CD4-positive, alpha-beta memory T cell (primary cell): ENCODE measurements at regions not wholly inside any gene's neighbourhood (a gene's known extent, or its start where the extent isn't known, plus 50 kb on each side); places are given as distances from the start of the nearest gene placed in this dataset.
A peak's percentile ranks its signal among the peaks of the same experiment; 100 is the strongest.

ENCODE experiments used
- CTCF ChIA-PET: fragments of 350-600 bp; sonication (Branson Sonifier 250); formaldehyde crosslinking; loops from one replicate; lab custom pipeline; 2021; ENCODE audit warnings: inconsistent platforms; ENCODE audit not compliant: partially characterized antibody; lab: Charles Lee
- POLR2A ChIA-PET: fragments of 350-600 bp; sonication (Branson Sonifier 250); formaldehyde crosslinking; loops from one replicate; lab custom pipeline; 2021; ENCODE audit not compliant: partially characterized antibody; lab: Charles Lee
- DNase-seq, 5 donors: peaks; one replicate each; pipeline versions ENCODE4 v3.0.0 to v3.0.0-alpha.2; 2020 to 2022; ENCODE audit warnings: mixed read lengths in 1 of 5
- H3K27ac ChIP-seq: one replicate; pipeline ENCODE4 v1.7.0; 2013; ENCODE audit warnings: low read depth, low read length
- H3K27me3 ChIP-seq: 2 replicates; pipeline ENCODE4 v1.7.0; 2013; ENCODE audit warnings: mild to moderate bottlenecking, low read length, moderate library complexity; ENCODE audit not compliant: insufficient read depth
- H3K36me3 ChIP-seq: 2 replicates; pipeline ENCODE4 v1.7.0; 2013; ENCODE audit warnings: mild to moderate bottlenecking, low read length, moderate library complexity; ENCODE audit not compliant: insufficient read depth
- H3K4me1 ChIP-seq: 2 replicates; pipeline ENCODE4 v1.7.0; 2013; ENCODE audit warnings: mild to moderate bottlenecking, low read length, moderate library complexity; ENCODE audit not compliant: insufficient read depth
- H3K4me3 ChIP-seq, 2 donors: one replicate each; pipeline ENCODE4 v1.7.0; 2013; ENCODE audit warnings: low read length in 2 of 2, mild to moderate bottlenecking in 1 of 2
- H3K9me3 ChIP-seq, 2 donors: one replicate each; pipeline ENCODE4 v1.7.0; 2013; ENCODE audit warnings: low read length in 2 of 2, control low read depth in 1 of 2; ENCODE audit not compliant: control insufficient read depth in 1 of 2
- H3K27ac Mint-ChIP-seq, 7 donors: one replicate each; pipeline ENCODE4 v1.8.0; 2020 to 2021; ENCODE audit warnings: mixed read lengths in 7 of 7, mild to moderate bottlenecking in 6 of 7, inconsistent platforms in 3 of 7, moderate library complexity in 3 of 7
- H3K27me3 Mint-ChIP-seq, 2 donors: one replicate each; pipeline ENCODE4 v1.8.0; 2020 to 2021; ENCODE audit warnings: mixed read lengths in 2 of 2
- H3K36me3 Mint-ChIP-seq, 2 donors: one replicate each; pipeline ENCODE4 v1.8.0; 2020 to 2021; ENCODE audit warnings: mixed read lengths in 2 of 2, inconsistent platforms in 1 of 2, mild to moderate bottlenecking in 1 of 2
- H3K4me1 Mint-ChIP-seq, 4 donors: one replicate each; pipeline ENCODE4 v1.8.0; 2020 to 2021; ENCODE audit warnings: mixed read lengths in 4 of 4, mild to moderate bottlenecking in 1 of 4
- H3K4me3 Mint-ChIP-seq, 8 donors: one replicate each; pipeline ENCODE4 v1.8.0; 2020 to 2021; ENCODE audit warnings: mixed read lengths in 8 of 8, mild to moderate bottlenecking in 7 of 8, moderate library complexity in 6 of 8, inconsistent platforms in 3 of 8
- H3K9me3 Mint-ChIP-seq, 8 donors: one replicate each; pipeline ENCODE4 v1.8.0; 2020 to 2021; ENCODE audit warnings: mixed read lengths in 8 of 8, mild to moderate bottlenecking in 5 of 8, inconsistent platforms in 3 of 8, moderate library complexity in 1 of 8
- intact Hi-C: fragments of 100-400 bp; cut with micrococcal nuclease; formaldehyde crosslinking; loops from one replicate; pipeline ENCODE4 v1.15.1; 2023

DNA sequence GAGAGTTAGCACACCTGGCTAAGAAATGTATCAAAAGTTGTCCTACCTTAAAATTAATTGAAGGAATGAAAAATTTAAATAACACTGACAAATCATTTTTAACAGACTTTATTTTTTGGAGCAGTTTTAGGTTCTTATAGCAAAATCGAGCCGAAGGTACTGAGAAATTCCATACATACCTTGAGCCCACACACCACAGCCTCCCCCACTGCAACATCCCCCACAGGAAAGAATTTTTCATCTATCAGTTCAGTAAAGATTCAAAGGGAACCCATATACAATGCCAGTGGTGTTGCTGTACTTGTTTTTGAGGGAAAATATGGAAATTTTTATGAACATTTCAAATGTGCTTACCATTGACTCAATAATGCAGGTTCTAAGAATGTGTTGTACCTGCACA, 169.8 kb upstream of the HS6ST1 start:
- Histone ChIP-seq H3K4me3 (no peak overlapping the region), H3K27ac (no peak overlapping the region), H3K4me1 (no peaks in the 10 kb centered on the region), H3K9me3 (no peaks in the 10 kb centered on the region), H3K27me3 (no peaks in the 10 kb centered on the region), H3K36me3 (no peaks in the 10 kb centered on the region)
- peaks cover 0 to 4% (median 0%) of the 10 kb centered on the region in 8 donors for H3K9me3 Mint-ChIP-seq
- H3K27ac Mint-ChIP-seq = no peak overlapping the region
- no peak overlapping the region for H3K4me3 Mint-ChIP-seq
- no peaks in the 10 kb centered on the region for H3K36me3 Mint-ChIP-seq
- no peaks in the 10 kb centered on the region for H3K4me1 Mint-ChIP-seq
- ChIA-PET POLR2A (no interaction called here), CTCF (no interaction called here)
- intact Hi-C loops = no loop called here
- DNase-seq = no peak
- H3K27me3 Mint-ChIP-seq = peaks cover 0 to 6% of the 10 kb centered on the region in 2 donors

DNA sequence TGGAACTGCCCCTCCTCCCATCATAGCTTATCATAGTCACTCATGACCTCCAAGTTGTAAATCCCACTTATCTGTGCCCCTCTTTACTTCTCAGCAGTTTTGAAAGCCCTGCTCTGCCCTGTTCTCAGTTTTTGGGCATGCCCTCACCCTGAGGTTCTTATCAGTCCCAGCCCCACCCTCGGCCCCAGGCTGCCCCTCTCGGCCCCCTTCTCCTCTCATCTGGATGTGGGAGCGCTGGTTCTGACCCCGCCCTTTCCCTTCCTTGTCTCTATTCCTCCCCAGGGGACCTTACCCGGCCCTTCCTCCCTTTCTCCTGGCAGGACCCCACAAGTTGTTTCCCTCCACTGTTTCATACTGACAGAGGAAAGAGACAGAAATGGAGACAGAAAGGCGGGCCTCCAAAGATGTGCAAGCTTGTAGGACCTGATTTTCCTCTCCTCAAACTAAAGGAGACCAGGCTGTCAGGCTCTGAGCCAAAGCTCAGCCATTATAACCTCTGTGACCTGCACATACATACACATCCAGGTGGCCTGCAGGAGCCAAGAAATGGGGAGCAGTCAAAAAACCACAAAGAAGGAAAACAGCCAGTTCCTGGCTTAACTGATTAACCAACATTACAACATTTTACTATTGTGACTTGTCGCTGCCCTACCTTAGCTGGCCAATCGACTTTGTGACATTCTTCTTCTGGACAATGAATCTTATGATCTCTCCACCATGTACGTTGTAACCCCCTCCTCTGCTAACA, 171.0 kb upstream of the HS6ST1 start:
- DNase-seq = no peak
- H3K27ac Mint-ChIP-seq = peak overlapping the region in 1 of 7 donors; percentile 25
- CTCF ChIA-PET = no interaction called here
- no peak overlapping the region for H3K4me3 Mint-ChIP-seq
- Histone ChIP-seq H3K27me3 (no peaks in the 10 kb centered on the region), H3K27ac (no peak overlapping the region), H3K4me3 (no peak overlapping the region), H3K9me3 (no peaks in the 10 kb centered on the region), H3K36me3 (no peaks in the 10 kb centered on the region), H3K4me1 (no peaks in the 10 kb centered on the region)
- H3K9me3 Mint-ChIP-seq = peaks cover 0 to 4% (median under 1%) of the 10 kb centered on the region in 8 donors
- intact Hi-C loops = no loop called here
- H3K36me3 Mint-ChIP-seq = no peaks in the 10 kb centered on the region
- H3K4me1 Mint-ChIP-seq = no peaks in the 10 kb centered on the region
- POLR2A ChIA-PET = no interaction called here
- peaks cover 0 to 6% of the 10 kb centered on the region in 2 donors for H3K27me3 Mint-ChIP-seq

DNA sequence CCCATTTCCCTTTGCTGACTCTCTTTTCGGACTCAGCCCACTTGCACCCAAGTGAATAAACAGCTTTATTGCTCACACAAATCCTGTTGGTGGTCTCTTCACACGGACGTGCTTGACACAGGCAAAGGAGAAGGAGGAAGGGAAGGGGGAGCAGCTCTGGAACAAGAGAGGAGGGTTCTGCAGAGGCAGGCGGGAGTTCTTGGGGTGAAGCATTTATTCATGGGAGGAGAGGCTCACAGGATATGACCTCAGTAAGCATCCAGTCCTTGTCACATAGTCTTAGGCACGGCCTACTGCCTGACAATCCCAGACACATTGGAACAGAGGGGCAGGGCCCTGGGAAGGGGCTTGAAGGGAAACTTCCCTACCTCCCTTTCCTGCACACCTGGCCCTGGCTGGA, 171.7 kb upstream of the HS6ST1 start:
- Histone ChIP-seq H3K9me3 (no peaks in the 10 kb centered on the region), H3K36me3 (no peaks in the 10 kb centered on the region), H3K27ac (no peak overlapping the region), H3K27me3 (no peaks in the 10 kb centered on the region), H3K4me3 (no peak overlapping the region), H3K4me1 (no peaks in the 10 kb centered on the region)
- Mint-ChIP-seq H3K27me3 (peaks cover 0 to 6% of the 10 kb centered on the region in 2 donors), H3K9me3 (peaks cover 0 to 4% (median under 1%) of the 10 kb centered on the region in 8 donors), H3K36me3 (no peaks in the 10 kb centered on the region), H3K27ac (no peak overlapping the region), H3K4me3 (no peak overlapping the region), H3K4me1 (no peaks in the 10 kb centered on the region)
- POLR2A ChIA-PET = no interaction called here
- CTCF ChIA-PET = no interaction called here
- intact Hi-C loops = no loop called here
- DNase-seq = no peak

DNA sequence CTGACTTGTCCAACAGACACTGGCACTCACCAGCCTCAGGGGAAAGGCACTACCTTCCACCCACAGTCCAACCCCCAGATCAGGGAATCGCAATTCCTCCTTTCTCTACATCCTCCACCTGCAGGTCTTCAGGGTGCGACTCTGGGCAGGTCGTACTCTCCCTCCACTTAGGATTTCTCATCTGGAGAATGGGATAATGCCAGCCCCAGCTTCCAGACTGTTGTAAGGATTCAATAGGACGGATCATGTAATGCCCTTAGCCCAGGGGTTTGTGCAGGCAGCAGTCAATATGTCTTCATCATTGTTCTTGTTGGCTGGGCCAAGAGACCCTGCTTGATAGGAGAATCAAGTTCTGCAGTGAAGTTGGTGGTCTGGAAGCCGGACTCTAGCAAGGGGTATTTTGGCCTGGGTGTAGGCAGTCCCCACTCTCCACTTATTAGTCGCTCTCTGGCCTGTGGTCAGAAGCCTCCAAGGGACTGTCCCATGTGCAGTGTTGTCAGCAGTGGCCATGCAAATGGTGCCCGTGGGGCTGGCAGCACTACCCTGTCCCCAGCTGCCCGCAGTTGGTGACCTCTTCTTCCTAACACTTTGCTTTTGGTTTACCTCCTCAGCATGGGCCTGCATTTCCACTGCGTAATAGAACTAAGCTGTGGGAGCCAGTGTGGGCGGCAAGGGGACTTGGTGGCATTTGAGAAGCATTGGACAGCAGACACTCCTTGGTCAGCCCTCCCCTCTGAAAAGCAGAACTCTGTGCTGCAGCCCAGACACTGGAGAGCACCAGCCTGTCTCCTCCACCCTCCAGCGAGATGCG, 172.4 kb upstream of the HS6ST1 start:
- ChIA-PET CTCF (no interaction called here), POLR2A (no interaction called here)
- Histone ChIP-seq H3K36me3 (no peaks in the 10 kb centered on the region), H3K27me3 (no peaks in the 10 kb centered on the region), H3K4me1 (no peaks in the 10 kb centered on the region), H3K9me3 (no peaks in the 10 kb centered on the region), H3K27ac (no peak overlapping the region), H3K4me3 (no peak overlapping the region)
- peaks cover 0 to 4% (median under 1%) of the 10 kb centered on the region in 8 donors for H3K9me3 Mint-ChIP-seq
- no peaks in the 10 kb centered on the region for H3K4me1 Mint-ChIP-seq
- no peak overlapping the region for H3K27ac Mint-ChIP-seq
- no peaks in the 10 kb centered on the region for H3K36me3 Mint-ChIP-seq
- no peak for DNase-seq
- intact Hi-C loops = no loop called here
- H3K4me3 Mint-ChIP-seq = no peak overlapping the region
- peaks cover 0 to 6% of the 10 kb centered on the region in 2 donors for H3K27me3 Mint-ChIP-seq

DNA sequence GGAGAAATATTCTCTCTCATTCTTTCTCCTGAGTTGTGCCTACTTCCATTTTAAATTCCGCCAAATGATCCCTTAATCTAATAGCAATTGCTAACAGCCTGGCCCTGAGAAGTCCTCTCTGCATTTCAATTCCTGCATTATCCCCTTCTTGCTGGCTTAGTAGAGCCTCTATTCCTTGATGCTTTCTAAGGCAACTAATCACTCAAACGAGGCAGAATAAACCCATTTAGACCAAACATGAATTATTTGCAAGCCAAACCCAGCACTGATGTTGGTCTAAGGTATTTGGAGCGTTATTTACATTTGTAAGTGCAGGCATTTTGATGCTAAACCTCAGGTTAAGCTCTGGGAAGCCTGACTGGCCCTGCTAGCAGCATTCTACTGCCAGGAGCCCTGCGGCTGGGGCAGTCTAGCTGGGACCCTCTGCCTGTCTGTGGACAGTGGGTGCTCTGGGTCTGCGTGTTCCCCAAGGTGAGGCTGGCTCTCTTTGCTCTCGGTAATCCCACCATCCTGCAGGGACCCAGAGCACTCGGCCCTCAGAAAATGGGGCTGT, 173.1 kb upstream of the HS6ST1 start:
- Histone ChIP-seq H3K9me3 (no peaks in the 10 kb centered on the region), H3K4me1 (no peaks in the 10 kb centered on the region), H3K4me3 (no peak overlapping the region), H3K36me3 (no peaks in the 10 kb centered on the region), H3K27me3 (no peaks in the 10 kb centered on the region), H3K27ac (no peak overlapping the region)
- intact Hi-C loops = no loop called here
- no peak overlapping the region for H3K27ac Mint-ChIP-seq
- H3K36me3 Mint-ChIP-seq = no peaks in the 10 kb centered on the region
- H3K27me3 Mint-ChIP-seq = peaks cover 0 to 6% of the 10 kb centered on the region in 2 donors
- no peak overlapping the region for H3K4me3 Mint-ChIP-seq
- ChIA-PET POLR2A (no interaction called here), CTCF (no interaction called here)
- H3K9me3 Mint-ChIP-seq = peaks cover 0 to 4% (median under 1%) of the 10 kb centered on the region in 8 donors
- no peak for DNase-seq
- no peaks in the 10 kb centered on the region for H3K4me1 Mint-ChIP-seq

DNA sequence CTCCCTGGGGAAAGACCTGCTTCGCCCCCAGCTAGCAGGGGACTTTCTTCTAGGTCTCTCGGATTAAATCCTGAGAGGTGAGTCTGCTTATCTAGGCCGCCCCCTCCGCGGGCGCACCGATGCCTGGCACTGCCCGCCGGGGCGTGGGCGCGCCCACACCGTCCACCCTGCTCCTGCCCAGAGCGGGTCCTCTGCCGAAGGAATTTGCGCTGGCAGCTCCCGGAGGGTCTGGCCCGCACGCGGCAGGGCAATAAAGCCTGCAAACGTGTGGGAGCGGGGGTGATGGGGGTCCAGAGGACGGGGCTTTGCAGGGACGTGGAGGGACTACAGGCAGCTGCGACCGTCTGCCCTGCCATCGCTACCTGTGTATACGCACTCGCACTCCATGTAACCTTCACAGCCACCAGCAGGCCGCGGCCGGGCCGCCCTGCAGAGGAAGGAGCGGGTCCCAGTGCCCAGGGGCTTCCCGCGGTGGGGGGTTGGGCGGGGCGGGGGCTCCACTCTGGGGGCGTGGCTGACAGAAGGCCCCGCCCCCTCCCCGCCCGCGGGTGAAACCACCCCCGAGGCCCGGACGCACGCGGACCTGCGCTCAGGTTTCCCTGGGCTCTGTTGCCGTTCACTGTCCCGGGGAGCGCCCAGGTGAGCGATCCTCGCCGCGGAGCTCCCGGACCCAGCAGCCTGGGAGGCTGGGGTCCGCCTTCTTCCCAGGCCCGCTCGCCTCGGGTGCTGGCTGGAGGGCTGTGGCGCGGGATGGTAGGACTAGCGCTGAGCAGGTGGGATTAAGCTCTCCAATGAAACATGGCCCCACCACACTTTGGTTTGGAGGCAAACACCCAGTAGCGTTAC, 174.5 kb upstream of the HS6ST1 start:
- Histone ChIP-seq H3K27ac (no peak overlapping the region), H3K4me3 (no peak overlapping the region), H3K4me1 (no peaks in the 10 kb centered on the region), H3K9me3 (no peaks in the 10 kb centered on the region), H3K27me3 (no peaks in the 10 kb centered on the region), H3K36me3 (no peaks in the 10 kb centered on the region)
- intact Hi-C loops = no loop called here
- DNase-seq = no peak
- ChIA-PET CTCF (no interaction called here), POLR2A (no interaction called here)
- Mint-ChIP-seq H3K36me3 (no peaks in the 10 kb centered on the region), H3K4me1 (no peaks in the 10 kb centered on the region), H3K9me3 (peaks cover 0 to 4% (median under 1%) of the 10 kb centered on the region in 8 donors), H3K27me3 (peaks cover 0 to 6% of the 10 kb centered on the region in 2 donors), H3K4me3 (no peak overlapping the region), H3K27ac (no peak overlapping the region)

DNA sequence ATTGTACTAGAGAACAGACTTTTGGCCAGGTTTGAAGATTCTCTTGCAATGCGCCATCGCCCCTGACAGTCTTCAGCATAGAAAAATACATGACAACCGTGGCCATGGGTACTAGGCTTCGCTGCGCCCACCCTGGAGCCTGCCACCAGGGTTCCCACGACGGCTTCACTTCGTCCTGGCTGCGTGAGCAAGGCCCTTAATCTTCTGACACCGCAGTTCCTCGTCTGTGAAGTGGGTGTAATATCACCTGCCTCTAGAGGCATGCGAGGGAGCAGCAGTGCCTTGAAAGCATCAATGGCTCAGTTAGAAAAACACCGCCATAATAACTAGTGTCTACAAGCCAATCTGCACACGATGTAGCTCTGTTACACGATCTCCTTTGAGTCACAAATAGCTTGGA, 175.2 kb upstream of the HS6ST1 start:
- peaks cover 0 to 4% (median under 1%) of the 10 kb centered on the region in 8 donors for H3K9me3 Mint-ChIP-seq
- POLR2A ChIA-PET = no interaction called here
- no peak overlapping the region for H3K4me3 Mint-ChIP-seq
- H3K36me3 ChIP-seq = no peaks in the 10 kb centered on the region
- CTCF ChIA-PET = no interaction called here
- no peaks in the 10 kb centered on the region for H3K36me3 Mint-ChIP-seq
- no peak overlapping the region for H3K27ac Mint-ChIP-seq
- no peaks in the 10 kb centered on the region for H3K4me1 Mint-ChIP-seq
- no peaks in the 10 kb centered on the region for H3K27me3 ChIP-seq
- peaks cover 0 to 6% of the 10 kb centered on the region in 2 donors for H3K27me3 Mint-ChIP-seq
- no peaks in the 10 kb centered on the region for H3K4me1 ChIP-seq
- no peak for DNase-seq
- intact Hi-C loops = no loop called here
- H3K4me3 ChIP-seq = no peak overlapping the region
- H3K9me3 ChIP-seq = no peaks in the 10 kb centered on the region
- H3K27ac ChIP-seq = no peak overlapping the region
